A549 (cell line): ENCODE measurements at regions not wholly inside any gene's neighbourhood (a gene's known extent, or its start where the extent isn't known, plus 50 kb on each side); places are given as distances from the start of the nearest gene placed in this dataset.

ENCODE experiments used
- ATAC-seq, 2 experiments: fragments of 200-7000 bp in 1 of 2; fragments of >200 bp in 1 of 2; cut with Nextera tagmentation in 1 of 2; cut with Tn5 transposase in 1 of 2; 3 replicates each; pipeline versions ENCODE4 v1.8.0 to v1.9.1; 2018 to 2020; ENCODE audit warnings: mild to moderate bottlenecking in 1 of 2, moderate library complexity in 1 of 2
- CTCF ChIA-PET: fragments of 300-600 bp; sonication (Branson Sonifier 250); formaldehyde crosslinking; extraction: SDS; loops from one replicate; lab custom pipeline; 2021; ENCODE audit warnings: antibody characterized with exemption, inconsistent platforms; lab: Yijun Ruan, JAX
- POLR2A ChIA-PET: fragments of 350-600 bp; formaldehyde crosslinking; extraction: SDS; loops from one replicate; lab custom pipeline; 2021; ENCODE audit warnings: antibody characterized with exemption, inconsistent platforms; lab: Yijun Ruan, JAX
- DNase-seq, 2 experiments: peaks; one replicate each; pipeline versions ENCODE4 v3.0.0 to v3.0.0-alpha.2; 2011 to 2016; ENCODE audit warnings: low read depth in 1 of 2, low spot score in 1 of 2
- FAIRE-seq: peaks from 2 replicates; lab custom pipeline; 2011; peaks lifted over from hg19 to GRCh38; lab: Jason Lieb, UNC
- H3K27ac ChIP-seq, 2 experiments: fragments of >200 bp; sonication (Bioruptor Twin); formaldehyde crosslinking; 3 replicates each; pipeline ENCODE4 v1.5.1; 2016 to 2017
- H3K4me1 ChIP-seq: fragments of >200 bp; sonication (Bioruptor Twin); formaldehyde crosslinking; 3 replicates; pipeline ENCODE4 v1.6.1; 2016
- H3K4me2 ChIP-seq: fragments of >200 bp; sonication (Bioruptor Twin); formaldehyde crosslinking; 3 replicates; pipeline ENCODE4 v1.6.1; 2016
- H3K4me3 ChIP-seq: fragments of >200 bp; sonication (Bioruptor Twin); formaldehyde crosslinking; 3 replicates; pipeline ENCODE4 v1.5.1; 2016
- H3K9me3 ChIP-seq: fragments of >200 bp; sonication (Bioruptor Twin); formaldehyde crosslinking; 3 replicates; pipeline ENCODE4 v1.6.1; 2016
- BHLHE40 ChIP-seq: IDR thresholded peaks from 2 replicates; pipeline ENCODE4 v1.6.1; 2012; ENCODE audit warnings: low read depth, low read length, inconsistent platforms
- CBX2 ChIP-seq: fragments of 200-600 bp; sonication (generic); IDR thresholded peaks from 2 replicates; pipeline ENCODE4 v1.6.1; 2016; ENCODE audit warnings: low read depth, mild to moderate bottlenecking, borderline replicate concordance
- CEBPB ChIP-seq, 2 experiments: fragments of >200 bp in 1 of 2; sonication (Bioruptor Twin) in 1 of 2; formaldehyde crosslinking in 1 of 2; IDR thresholded peaks; 2 replicates each; pipeline ENCODE4 v1.6.1; 2012 to 2016
- CHD2 ChIP-seq: fragments of 150-350 bp; IDR thresholded peaks from 2 replicates; pipeline ENCODE4 v1.6.1; 2014; ENCODE audit warnings: low read length; ENCODE audit not compliant: partially characterized antibody
- E2F6 ChIP-seq: IDR thresholded peaks from 2 replicates; pipeline ENCODE4 v1.6.1; 2012; ENCODE audit warnings: low read depth, borderline replicate concordance
- ELK1 ChIP-seq: fragments of 150-350 bp; IDR thresholded peaks from 2 replicates; pipeline ENCODE4 v1.6.1; 2014; ENCODE audit warnings: low read depth, mild to moderate bottlenecking, low read length
- EP300 ChIP-seq, 2 experiments: fragments of >200 bp; sonication (Bioruptor Twin); formaldehyde crosslinking; IDR thresholded peaks; 2 replicates in 1 of 2; 3 replicates in 1 of 2; pipeline ENCODE4 v1.6.1; 2016 to 2017
- FOSB ChIP-seq: fragments of 250-450 bp; sonication (Bioruptor Pico); IDR thresholded peaks from 2 replicates; pipeline ENCODE4 v1.5.0; 2020; ENCODE audit warnings: mild to moderate bottlenecking, moderate library complexity
- JUN ChIP-seq, 2 experiments: fragments of >200 bp; sonication (Bioruptor Twin); formaldehyde crosslinking; IDR thresholded peaks; 2 replicates in 1 of 2; 3 replicates in 1 of 2; pipeline ENCODE4 v1.6.1; 2016 to 2017
- KDM1A ChIP-seq: fragments of 200-600 bp; sonication (generic); IDR thresholded peaks from 2 replicates; pipeline ENCODE4 v1.6.1; 2016; ENCODE audit warnings: low read depth, mild to moderate bottlenecking
- KDM5A ChIP-seq: fragments of 200-600 bp; sonication (generic); IDR thresholded peaks from 2 replicates; pipeline ENCODE4 v1.6.1; 2016; ENCODE audit warnings: antibody characterized with exemption, mild to moderate bottlenecking
- MAX ChIP-seq: IDR thresholded peaks from 2 replicates; pipeline ENCODE4 v1.6.1; 2012
- MYC ChIP-seq: IDR thresholded peaks from 2 replicates; pipeline ENCODE4 v1.6.1; 2012; ENCODE audit warnings: mild to moderate bottlenecking, inconsistent platforms, low read length, improper control_type of control experiment, borderline replicate concordance
- RNF2 ChIP-seq: fragments of 200-600 bp; sonication (generic); IDR thresholded peaks from 2 replicates; pipeline ENCODE4 v1.6.1; 2016; ENCODE audit warnings: low read depth, mild to moderate bottlenecking, antibody characterized with exemption, moderate library complexity, borderline replicate concordance
- SREBF2 ChIP-seq: fragments of 450-650 bp; IDR thresholded peaks from 2 replicates; pipeline ENCODE4 v1.6.1; 2014; ENCODE audit warnings: mild to moderate bottlenecking, moderate library complexity
- TFCP2L1 ChIP-seq: fragments of 250-450 bp; sonication (Bioruptor Pico); IDR thresholded peaks from 2 replicates; pipeline ENCODE4 v1.5.0; 2021; ENCODE audit warnings: mild to moderate bottlenecking
- ZFP36 ChIP-seq: fragments of 450-650 bp; IDR thresholded peaks from 2 replicates; pipeline ENCODE4 v1.6.1; 2014; ENCODE audit warnings: borderline replicate concordance; ENCODE audit not compliant: partially characterized antibody
- WGBS: methylation state at CpG from one replicate; pipeline ENCODE4 v1.1.6; 2017; ENCODE audit errors: missing lambda C conversion rate; 5-methylcytosine and 5-hydroxymethylcytosine counted together

GRCh38 chr2:220544049-220544448, 916.6 kb downstream of the SLC4A3 start:
- no peak overlapping the region for H3K27ac ChIP-seq
- H3K9me3 ChIP-seq = peaks cover 5% of the 10 kb centered on the region; the same call in 1 of the 3 replicates
- H3K4me1 ChIP-seq = no peaks in the 10 kb centered on the region
- ChIA-PET CTCF (no interaction called here), POLR2A (no interaction called here)
- TF ChIP-seq ELK1 (no peak), FOSB (CRISPR knock-in tag) (no peak)
- no peak overlapping the region for H3K4me3 ChIP-seq
- no peak overlapping the region for H3K4me2 ChIP-seq
- 5% methylated on average over 1 of the region's 1 CpG for WGBS
- ATAC-seq (no peak), FAIRE-seq (no peak), DNase-seq (no peak)

- WGBS = 51% methylated on average over 2 of the region's 2 CpGs
- TF ChIP-seq JUN (IDR thresholded peaks at IDR 0.05) (no peak), CBX2 (no peak), MYC (no peak), KDM5A (no peak), EP300 (IDR thresholded peaks at IDR 0.05) (no peak), RNF2 (no peak), KDM1A (no peak), ZFP36 (no peak), CEBPB (IDR thresholded peaks at IDR 0.05) (no peak), TFCP2L1 (no peak), CHD2 (no peak), MAX (no peak), BHLHE40 (no peak), E2F6 (no peak)
- DNase-seq (no peak), ATAC-seq (no peak), FAIRE-seq (no peak)
- H3K4me2 ChIP-seq = no peak overlapping the region
- H3K4me3 ChIP-seq = no peak overlapping the region
- H3K9me3 ChIP-seq = no peaks in the 10 kb centered on the region
- ChIA-PET POLR2A (no interaction called here), CTCF (interaction anchor here (1.6 kb wide), 1 partner anchor 10 kb away, joined by 3 read pairs; no protein-coding TSS in a partner anchor)
- no peaks in the 10 kb centered on the region for H3K4me1 ChIP-seq
- H3K27ac ChIP-seq = no peak overlapping the region
Measured at GRCh38 chr2:220550995-220551700, 923.7 kb downstream of the SLC4A3 start.

- Histone ChIP-seq H3K4me1 (no peaks in the 10 kb centered on the region), H3K4me3 (no peak overlapping the region), H3K27ac (no peak overlapping the region), H3K4me2 (no peak overlapping the region), H3K9me3 (no peaks in the 10 kb centered on the region)
- DNase-seq = no peak
- ChIA-PET CTCF (no interaction called here), POLR2A (no interaction called here)
- ATAC-seq = no peak
- 51% methylated on average over 7 of the region's 7 CpGs for WGBS
- no peak for FAIRE-seq
- TF ChIP-seq SREBF2 (no peak), EP300 (IDR thresholded peaks at IDR 0.05) (no peak)
- TF ChIP-seq, all 56 proteins: peak for 0
Measured at GRCh38 chr2:220552790-220553535, 925.5 kb downstream of the SLC4A3 start.
